Uterus (tissue), 2 donors: ENCODE measurements at regions not wholly inside any gene's neighbourhood (a gene's known extent, or its start where the extent isn't known, plus 50 kb on each side); places are given as distances from the start of the nearest gene placed in this dataset.

Experiments used
- CTCF ChIP-seq, 4 experiments: fragments of 200-600 bp in 2 of 4; fragments of 450-650 bp in 2 of 4; sonication (generic) in 2 of 4; IDR thresholded peaks; one replicate each; pipeline ENCODE4 v1.5.1; 2016 to 2019; ENCODE audit warnings: antibody characterized with exemption in 4 of 4, mild to moderate bottlenecking in 2 of 4, moderate library complexity in 1 of 4
- POLR2A ChIP-seq, 2 donors: fragments of 450-650 bp; IDR thresholded peaks; one replicate each; pipeline ENCODE4 v1.6.1; 2016; ENCODE audit warnings: antibody characterized with exemption in 2 of 2, mild to moderate bottlenecking in 1 of 2, moderate library complexity in 1 of 2

GRCh38 chr9:107213080-107213479 lies 70.0 kb upstream of the RAD23B start:
- TF ChIP-seq CTCF (IDR thresholded peaks at IDR 0.05) (no peak), POLR2A (IDR thresholded peaks at IDR 0.05) (no peak)
